Mammary epithelial cell (primary cell): ENCODE measurements at regions not wholly inside any gene's neighbourhood (a gene's known extent, or its start where the extent isn't known, plus 50 kb on each side); places are given as distances from the start of the nearest gene placed in this dataset.

Source experiments
- CTCF ChIP-seq, 2 donors: IDR thresholded peaks in 1 of 2; conservative IDR thresholded peaks in 1 of 2; 2 replicates each; pipeline ENCODE4 v1.5.1; 2011 to 2012; ENCODE audit warnings: inconsistent platforms in 2 of 2, low read length in 2 of 2, mild to moderate bottlenecking in 2 of 2, control low read depth in 1 of 2, low read depth in 1 of 2; ENCODE audit not compliant: insufficient read depth in 1 of 2; ENCODE audit errors: extremely low read depth in 1 of 2
- EZH2 ChIP-seq: IDR thresholded peaks from 2 replicates; pipeline ENCODE4 v1.6.1; 2012; ENCODE audit warnings: low read length, inconsistent platforms, borderline replicate concordance

DNA sequence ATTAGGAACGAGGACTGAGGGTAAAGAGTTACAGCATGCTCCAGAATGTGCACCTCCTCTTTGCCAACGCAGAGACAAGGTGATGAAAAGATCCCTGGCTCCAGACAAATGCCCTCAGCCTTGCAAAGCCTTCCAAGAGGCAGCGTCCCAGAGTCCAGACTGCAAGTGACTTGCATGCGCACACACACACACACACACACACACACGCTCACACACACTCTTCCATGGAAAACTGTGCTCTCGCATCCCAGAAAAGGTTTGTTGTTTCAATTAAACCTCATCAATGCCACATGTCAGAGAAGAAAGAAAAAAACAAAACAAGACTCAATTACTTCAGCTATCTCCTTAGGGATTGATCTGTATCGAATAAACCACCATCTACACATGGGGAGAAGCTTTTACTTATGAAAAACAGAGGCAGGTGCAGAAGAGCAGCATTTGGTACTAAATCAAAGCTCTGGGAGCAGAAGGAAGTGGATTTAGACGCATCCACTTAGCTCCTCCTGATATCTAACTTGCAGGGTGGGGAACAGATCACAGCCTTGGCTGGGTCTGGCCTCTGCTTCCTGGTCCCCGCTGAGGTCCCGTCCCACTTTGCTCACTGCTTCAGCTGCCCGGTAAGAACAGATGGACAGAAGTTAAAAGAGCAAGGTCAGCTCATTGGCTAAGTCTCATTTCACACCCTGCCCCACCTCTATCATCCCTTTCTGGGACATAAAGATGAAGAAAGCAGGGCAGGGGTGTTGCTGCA, 249.8 kb upstream of the BLID start:
- no peak for TF ChIP-seq CTCF (conservative IDR thresholded peaks at IDR 0.05 in 1 of 2, IDR thresholded peaks at IDR 0.05 in 1 of 2; ENCODE audit: extremely low read depth in 1 of 2, insufficient read depth in 1 of 2, low read depth in 1 of 2, low read length in 2 of 2)
- no peak for TF ChIP-seq EZH2
